HFFc6 (cell line): ENCODE measurements at regions not wholly inside any gene's neighbourhood (a gene's known extent, or its start where the extent isn't known, plus 50 kb on each side); places are given as distances from the start of the nearest gene placed in this dataset.

ENCODE experiments used
- DNase-seq: peaks from one replicate; pipeline ENCODE4 v3.0.0-alpha.2; 2018
- H3K27ac Mint-ChIP-seq: 2 replicates; pipeline ENCODE4 v1.8.0; 2020; ENCODE audit warnings: mild to moderate bottlenecking, mixed read lengths
- H3K27me3 Mint-ChIP-seq: 2 replicates; pipeline ENCODE4 v1.8.0; 2021; ENCODE audit warnings: mild to moderate bottlenecking, moderate library complexity, mixed read lengths; ENCODE audit not compliant: insufficient read depth
- H3K36me3 Mint-ChIP-seq: 2 replicates; pipeline ENCODE4 v1.8.0; 2021; ENCODE audit warnings: low read depth, mixed read lengths
- H3K4me1 Mint-ChIP-seq: 2 replicates; pipeline ENCODE4 v1.8.0; 2020; ENCODE audit warnings: low read depth, mixed read lengths
- H3K4me3 Mint-ChIP-seq: 2 replicates; pipeline ENCODE4 v1.8.0; 2020; ENCODE audit warnings: mild to moderate bottlenecking, moderate library complexity, mixed read lengths
- H3K9me3 Mint-ChIP-seq: 2 replicates; pipeline ENCODE4 v1.8.0; 2020; ENCODE audit warnings: mild to moderate bottlenecking, mixed read lengths
- TF ChIP-seq, protein P1 (sequence below): fragments of 200-600 bp; sonication (generic); IDR thresholded peaks from 2 replicates; pipeline ENCODE4 v1.5.0; 2021; ENCODE audit warnings: antibody characterized with exemption, mild to moderate bottlenecking

DNA sequence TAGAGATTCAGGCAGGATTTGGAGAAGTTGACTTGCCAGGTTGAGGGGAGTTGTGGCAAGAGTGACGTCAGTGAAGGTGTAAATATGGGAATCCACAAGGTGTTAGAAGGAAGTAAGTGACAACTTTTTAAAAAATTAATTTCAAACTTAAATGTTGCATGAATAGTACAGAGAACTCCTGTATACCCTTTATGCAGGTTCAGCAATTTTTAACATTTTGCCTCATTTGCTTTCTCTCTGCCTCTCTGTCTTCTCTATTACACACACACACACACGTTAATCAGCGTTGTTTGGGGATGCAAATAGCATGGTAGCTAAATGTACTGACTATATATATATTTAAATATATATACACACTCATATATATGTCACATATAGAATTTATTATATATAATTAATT lies 273.7 kb downstream of the SMARCA1 start:
- Mint-ChIP-seq H3K27me3 (no peaks in the 10 kb centered on the region), H3K36me3 (no peaks in the 10 kb centered on the region), H3K4me1 (no peaks in the 10 kb centered on the region), H3K4me3 (no peak overlapping the region), H3K27ac (no peak overlapping the region), H3K9me3 (no peaks in the 10 kb centered on the region; the same call in 1 of the 2 replicates)
- TF ChIP-seq, protein P1, sequence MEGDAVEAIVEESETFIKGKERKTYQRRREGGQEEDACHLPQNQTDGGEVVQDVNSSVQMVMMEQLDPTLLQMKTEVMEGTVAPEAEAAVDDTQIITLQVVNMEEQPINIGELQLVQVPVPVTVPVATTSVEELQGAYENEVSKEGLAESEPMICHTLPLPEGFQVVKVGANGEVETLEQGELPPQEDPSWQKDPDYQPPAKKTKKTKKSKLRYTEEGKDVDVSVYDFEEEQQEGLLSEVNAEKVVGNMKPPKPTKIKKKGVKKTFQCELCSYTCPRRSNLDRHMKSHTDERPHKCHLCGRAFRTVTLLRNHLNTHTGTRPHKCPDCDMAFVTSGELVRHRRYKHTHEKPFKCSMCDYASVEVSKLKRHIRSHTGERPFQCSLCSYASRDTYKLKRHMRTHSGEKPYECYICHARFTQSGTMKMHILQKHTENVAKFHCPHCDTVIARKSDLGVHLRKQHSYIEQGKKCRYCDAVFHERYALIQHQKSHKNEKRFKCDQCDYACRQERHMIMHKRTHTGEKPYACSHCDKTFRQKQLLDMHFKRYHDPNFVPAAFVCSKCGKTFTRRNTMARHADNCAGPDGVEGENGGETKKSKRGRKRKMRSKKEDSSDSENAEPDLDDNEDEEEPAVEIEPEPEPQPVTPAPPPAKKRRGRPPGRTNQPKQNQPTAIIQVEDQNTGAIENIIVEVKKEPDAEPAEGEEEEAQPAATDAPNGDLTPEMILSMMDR = no peak
- DNase-seq = no peak

DNA sequence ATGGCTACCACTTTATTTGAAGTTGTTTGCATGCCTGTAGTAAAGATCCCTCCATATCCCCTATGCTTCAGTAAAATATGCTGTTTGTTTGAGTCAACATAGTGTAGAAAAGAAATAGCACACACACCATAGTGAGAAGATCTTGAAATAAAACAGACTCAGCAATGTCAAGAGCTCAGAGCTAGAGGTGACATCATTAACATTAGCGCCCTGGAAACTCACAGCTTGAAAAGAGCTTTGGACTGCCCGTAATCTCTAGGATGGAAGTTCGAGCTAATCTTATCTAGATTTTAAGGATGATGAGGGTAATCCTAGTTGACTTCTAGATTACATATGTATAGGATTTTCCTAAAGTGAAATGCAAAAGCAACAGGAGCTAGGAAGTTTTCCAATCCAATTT lies 275.6 kb downstream of the SMARCA1 start:
- no peaks in the 10 kb centered on the region for H3K36me3 Mint-ChIP-seq
- H3K9me3 Mint-ChIP-seq = no peaks in the 10 kb centered on the region; the same call in 1 of the 2 replicates
- H3K4me3 Mint-ChIP-seq = no peak overlapping the region
- no peaks in the 10 kb centered on the region for H3K27me3 Mint-ChIP-seq
- TF ChIP-seq, protein P1 = no peak
- no peak overlapping the region for H3K27ac Mint-ChIP-seq
- H3K4me1 Mint-ChIP-seq = no peaks in the 10 kb centered on the region
- DNase-seq = no peak

DNA sequence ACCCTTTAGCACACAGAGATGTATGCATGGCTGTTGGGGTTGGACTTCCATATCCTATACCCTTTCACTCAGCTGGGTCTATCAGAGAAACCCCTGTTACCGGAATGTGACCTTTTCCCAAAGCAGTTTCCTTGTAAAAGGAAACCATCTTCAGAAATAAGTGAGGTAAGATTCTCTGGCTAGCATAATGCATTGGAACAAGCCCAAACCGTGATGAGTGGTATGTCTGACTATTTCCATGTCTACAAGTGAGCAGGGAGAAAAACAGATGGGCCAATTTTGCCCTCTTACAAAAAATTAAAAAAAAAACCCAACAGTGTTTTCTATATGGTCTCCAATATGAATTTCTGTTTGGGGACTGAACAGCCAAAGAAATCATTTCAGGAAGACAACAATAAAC lies 283.9 kb downstream of the SMARCA1 start:
- Mint-ChIP-seq H3K27me3 (peaks cover 2% of the 10 kb centered on the region), H3K9me3 (peaks cover 3% of the 10 kb centered on the region; the same call in 1 of the 2 replicates), H3K27ac (no peak overlapping the region), H3K36me3 (no peaks in the 10 kb centered on the region), H3K4me1 (no peaks in the 10 kb centered on the region), H3K4me3 (no peak overlapping the region)
- TF ChIP-seq, protein P1 = no peak
- peak; percentile 0 for DNase-seq

DNA sequence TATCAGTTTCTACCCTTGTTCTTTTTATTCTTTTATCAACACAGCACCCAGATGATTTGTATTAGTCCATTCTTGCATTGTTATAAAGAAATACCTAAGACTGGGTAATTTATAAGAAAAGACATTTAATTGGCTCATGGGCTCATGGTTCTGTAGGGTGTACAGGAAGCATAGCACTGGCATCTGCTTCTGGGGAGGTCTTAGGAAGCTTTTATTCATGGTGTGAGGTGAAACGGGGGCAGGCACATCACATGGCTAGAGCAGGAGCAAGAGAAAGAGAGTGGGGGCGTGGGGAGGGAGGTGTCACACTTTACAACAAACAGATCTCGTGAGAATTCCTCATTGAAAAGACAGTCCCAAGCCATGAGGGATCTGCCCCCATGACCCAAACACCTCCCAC lies 285.3 kb downstream of the SMARCA1 start:
- Mint-ChIP-seq H3K9me3 (peaks cover 8% of the 10 kb centered on the region; the same call in 1 of the 2 replicates), H3K36me3 (no peaks in the 10 kb centered on the region), H3K4me1 (no peaks in the 10 kb centered on the region), H3K27ac (no peak overlapping the region), H3K27me3 (peaks cover 2% of the 10 kb centered on the region), H3K4me3 (no peak overlapping the region)
- DNase-seq = no peak
- TF ChIP-seq, protein P1 = no peak

DNA sequence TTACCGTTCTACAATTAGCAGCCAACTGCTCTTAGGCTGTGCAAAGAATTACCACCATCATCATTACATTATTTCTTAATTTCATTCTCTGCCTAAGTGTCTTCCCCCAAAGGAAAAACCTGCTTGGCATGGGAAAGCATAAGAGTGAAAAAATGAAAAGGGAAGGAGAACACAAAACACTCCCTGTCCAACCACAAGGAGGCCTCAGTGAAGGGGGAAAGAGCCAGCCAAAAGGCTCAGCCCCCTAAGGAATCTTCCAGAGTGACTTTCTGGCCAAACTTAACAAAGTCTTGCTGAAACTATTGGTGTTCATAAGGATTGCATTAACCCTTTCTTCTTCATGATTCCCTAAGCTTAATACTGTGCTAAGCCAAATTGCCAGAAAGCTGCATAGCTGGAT lies 287.4 kb downstream of the SMARCA1 start:
- Mint-ChIP-seq H3K36me3 (no peaks in the 10 kb centered on the region), H3K4me3 (no peak overlapping the region), H3K27me3 (peaks cover 2% of the 10 kb centered on the region; the same call in 1 of the 2 replicates), H3K9me3 (peaks cover 8% of the 10 kb centered on the region; the same call in 1 of the 2 replicates), H3K27ac (no peak overlapping the region), H3K4me1 (no peaks in the 10 kb centered on the region)
- DNase-seq = no peak
- TF ChIP-seq, protein P1 = no peak

DNA sequence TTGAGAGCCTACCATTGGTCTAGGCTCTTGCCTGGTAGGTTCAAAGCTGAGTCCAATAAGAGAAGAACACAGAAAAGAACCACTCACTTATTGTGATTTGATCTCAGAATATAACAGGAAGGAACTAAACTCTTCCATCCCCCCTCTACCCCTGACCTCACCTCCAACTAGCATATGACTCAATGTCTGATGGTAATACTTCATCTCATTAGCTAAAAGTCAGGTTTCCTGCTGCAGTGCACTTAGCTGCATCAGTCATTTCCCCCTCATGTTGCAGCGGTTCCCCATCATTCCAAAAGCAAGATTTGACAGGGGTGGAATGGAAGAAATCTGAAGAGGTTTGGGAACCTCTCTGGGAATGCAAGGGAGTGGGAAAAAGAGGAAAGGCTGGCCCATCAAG lies 289.5 kb downstream of the SMARCA1 start:
- DNase-seq = no peak
- H3K27ac Mint-ChIP-seq = no peak overlapping the region
- TF ChIP-seq, protein P1 = no peak
- no peaks in the 10 kb centered on the region for H3K36me3 Mint-ChIP-seq
- H3K9me3 Mint-ChIP-seq = peaks cover 8% of the 10 kb centered on the region; the same call in 1 of the 2 replicates
- no peaks in the 10 kb centered on the region for H3K27me3 Mint-ChIP-seq
- H3K4me3 Mint-ChIP-seq = no peak overlapping the region
- no peaks in the 10 kb centered on the region for H3K4me1 Mint-ChIP-seq
